NB4 (cell line): ENCODE measurements at regions not wholly inside any gene's neighbourhood (a gene's known extent, or its start where the extent isn't known, plus 50 kb on each side); places are given as distances from the start of the nearest gene placed in this dataset.

Experiments used
- CTCF ChIP-seq: IDR thresholded peaks from one replicate; pipeline ENCODE4 v1.5.1; 2012; ENCODE audit warnings: low read depth, low read length
- MAX ChIP-seq: IDR thresholded peaks from 2 replicates; pipeline ENCODE4 v1.6.1; 2011; ENCODE audit warnings: low read depth, low read length
- POLR2A ChIP-seq: IDR thresholded peaks from 2 replicates; pipeline ENCODE4 v1.6.1; 2011; ENCODE audit warnings: mild to moderate bottlenecking; ENCODE audit not compliant: insufficient read length; ENCODE audit errors: extremely low read depth

GRCh38 chr19:31616031-31616430, 266.8 kb upstream of the TSHZ3 start:
- TF ChIP-seq CTCF = no peak
- TF ChIP-seq MAX = no peak
- no peak for TF ChIP-seq POLR2A
